ENCODE measurements at regions not wholly inside any gene's neighbourhood (a gene's known extent, or its start where the extent isn't known, plus 50 kb on each side); places are given as distances from the start of the nearest gene placed in this dataset. TPM values are rescaled to one million over a fixed set of nuclear protein-coding genes. Genes with fewer than 3 reads are reported as not detected.

- TF ChIP-seq ZBTB33 (IDR thresholded peaks at IDR 0.05) (no peak), HNF4G (IDR thresholded peaks at IDR 0.05) (no peak), FOXA2 (IDR thresholded peaks at IDR 0.05) (no peak), HNF4A (conservative IDR thresholded peaks at IDR 0.05) (no peak), YY1 (IDR thresholded peaks at IDR 0.05) (no peak)
- TF ChIP-seq, protein P1, sequence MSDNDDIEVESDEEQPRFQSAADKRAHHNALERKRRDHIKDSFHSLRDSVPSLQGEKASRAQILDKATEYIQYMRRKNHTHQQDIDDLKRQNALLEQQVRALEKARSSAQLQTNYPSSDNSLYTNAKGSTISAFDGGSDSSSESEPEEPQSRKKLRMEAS (IDR thresholded peaks at IDR 0.05), result no peak
Measured at GRCh38 chr20:40978761-40979160, 49.9 kb upstream of the TOP1 start (continued).

Small RNAs in the stretch of these regions (small RNA-seq; reads per million reads assigned to genes)
- not detected for gene RNA5SP484
